HFFc6 (cell line): ENCODE measurements at regions not wholly inside any gene's neighbourhood (a gene's known extent, or its start where the extent isn't known, plus 50 kb on each side); places are given as distances from the start of the nearest gene placed in this dataset.

Source experiments
- DNase-seq: peaks from one replicate; pipeline ENCODE4 v3.0.0-alpha.2; 2018
- H3K27ac Mint-ChIP-seq: 2 replicates; pipeline ENCODE4 v1.8.0; 2020; ENCODE audit warnings: mild to moderate bottlenecking, mixed read lengths
- H3K27me3 Mint-ChIP-seq: 2 replicates; pipeline ENCODE4 v1.8.0; 2021; ENCODE audit warnings: mild to moderate bottlenecking, moderate library complexity, mixed read lengths; ENCODE audit not compliant: insufficient read depth
- H3K36me3 Mint-ChIP-seq: 2 replicates; pipeline ENCODE4 v1.8.0; 2021; ENCODE audit warnings: low read depth, mixed read lengths
- H3K4me1 Mint-ChIP-seq: 2 replicates; pipeline ENCODE4 v1.8.0; 2020; ENCODE audit warnings: low read depth, mixed read lengths
- H3K4me3 Mint-ChIP-seq: 2 replicates; pipeline ENCODE4 v1.8.0; 2020; ENCODE audit warnings: mild to moderate bottlenecking, moderate library complexity, mixed read lengths
- H3K9me3 Mint-ChIP-seq: 2 replicates; pipeline ENCODE4 v1.8.0; 2020; ENCODE audit warnings: mild to moderate bottlenecking, mixed read lengths
- CTCF ChIP-seq: fragments of 200-600 bp; sonication (generic); IDR thresholded peaks from 2 replicates; pipeline ENCODE4 v1.5.0; 2021; ENCODE audit warnings: antibody characterized with exemption, mild to moderate bottlenecking

DNA sequence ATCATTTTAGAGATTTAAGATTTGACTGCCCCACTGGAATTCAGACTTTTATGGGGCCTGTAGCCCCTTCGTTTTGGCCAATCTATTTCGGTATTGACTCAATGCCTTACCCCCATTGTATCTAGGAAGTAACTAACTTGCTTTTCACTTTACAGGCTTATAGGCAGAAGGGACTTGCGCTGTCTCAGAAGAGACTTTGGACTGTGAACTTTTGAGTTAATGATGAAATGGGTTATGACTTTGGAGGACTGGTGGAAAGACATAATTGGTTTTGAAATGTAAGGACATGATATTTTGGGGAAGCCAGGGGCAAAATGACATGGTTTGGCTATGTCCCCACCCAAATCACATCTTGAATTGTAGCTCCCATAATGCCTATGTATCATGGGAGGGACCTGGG is 463.0 kb upstream of the KLHL1 start:
- Mint-ChIP-seq H3K27me3 (no peaks in the 10 kb centered on the region), H3K36me3 (no peaks in the 10 kb centered on the region), H3K27ac (no peak overlapping the region), H3K4me1 (no peaks in the 10 kb centered on the region), H3K9me3 (peaks cover 13% of the 10 kb centered on the region), H3K4me3 (no peak overlapping the region)
- no peak for TF ChIP-seq CTCF
- DNase-seq = no peak

GRCh38 chr13:70568571-70568970 is 460.3 kb upstream of the KLHL1 start:
- peaks cover 8% of the 10 kb centered on the region for H3K9me3 Mint-ChIP-seq
- DNase-seq = peak; percentile 39
- no peaks in the 10 kb centered on the region for H3K4me1 Mint-ChIP-seq
- no peak overlapping the region for H3K27ac Mint-ChIP-seq
- H3K27me3 Mint-ChIP-seq = no peaks in the 10 kb centered on the region
- no peaks in the 10 kb centered on the region for H3K36me3 Mint-ChIP-seq
- H3K4me3 Mint-ChIP-seq = no peak overlapping the region
- TF ChIP-seq CTCF = peak; percentile 83

DNA sequence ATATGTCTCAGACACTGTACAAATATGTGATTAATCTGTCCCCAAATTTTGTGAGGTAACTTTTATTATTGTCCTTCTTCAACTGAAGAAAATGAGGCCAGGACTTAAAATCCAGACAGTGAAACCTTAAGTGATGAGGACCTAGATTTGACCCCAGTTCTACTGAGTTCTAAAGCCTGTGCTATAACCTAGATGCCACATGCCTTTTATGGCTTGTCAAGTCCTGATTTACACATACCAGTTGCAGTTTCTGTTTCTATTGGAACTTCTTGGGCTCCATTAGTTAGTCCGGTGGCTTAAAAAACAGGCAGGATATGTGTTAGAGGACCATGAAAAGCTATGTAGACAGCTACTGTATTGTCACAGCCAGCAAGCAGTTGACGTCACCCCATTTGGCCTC is 436.5 kb upstream of the KLHL1 start:
- TF ChIP-seq CTCF = no peak
- H3K4me1 Mint-ChIP-seq = no peaks in the 10 kb centered on the region
- H3K27me3 Mint-ChIP-seq = no peaks in the 10 kb centered on the region
- H3K36me3 Mint-ChIP-seq = no peaks in the 10 kb centered on the region; the same call in 1 of the 2 replicates
- no peak overlapping the region for H3K27ac Mint-ChIP-seq
- H3K9me3 Mint-ChIP-seq = peaks cover 26% of the 10 kb centered on the region
- DNase-seq = no peak
- no peak overlapping the region for H3K4me3 Mint-ChIP-seq

DNA sequence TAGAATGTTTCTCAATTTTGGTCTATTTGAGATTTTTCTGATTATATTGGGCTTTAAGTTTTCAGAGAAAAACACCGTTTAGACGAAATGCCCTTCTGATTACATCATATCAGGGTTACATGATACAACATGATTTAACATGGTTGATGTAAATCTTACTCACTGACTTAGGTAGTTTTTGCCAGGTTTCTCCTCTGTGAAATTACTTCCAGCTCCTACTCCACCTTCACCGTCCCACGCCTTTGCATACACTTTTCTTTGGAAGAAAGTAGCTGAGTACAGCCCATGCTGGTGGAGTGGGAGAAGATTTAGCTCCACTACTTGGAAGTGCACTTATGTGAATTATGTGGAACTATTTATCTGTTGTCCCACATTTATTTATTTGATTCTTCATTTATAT is 433.2 kb upstream of the KLHL1 start:
- H3K36me3 Mint-ChIP-seq = no peaks in the 10 kb centered on the region; the same call in 1 of the 2 replicates
- H3K9me3 Mint-ChIP-seq = peaks cover 36% of the 10 kb centered on the region
- DNase-seq = no peak
- H3K4me1 Mint-ChIP-seq = no peaks in the 10 kb centered on the region
- no peaks in the 10 kb centered on the region for H3K27me3 Mint-ChIP-seq
- no peak for TF ChIP-seq CTCF
- no peak overlapping the region for H3K27ac Mint-ChIP-seq
- no peak overlapping the region for H3K4me3 Mint-ChIP-seq

DNA sequence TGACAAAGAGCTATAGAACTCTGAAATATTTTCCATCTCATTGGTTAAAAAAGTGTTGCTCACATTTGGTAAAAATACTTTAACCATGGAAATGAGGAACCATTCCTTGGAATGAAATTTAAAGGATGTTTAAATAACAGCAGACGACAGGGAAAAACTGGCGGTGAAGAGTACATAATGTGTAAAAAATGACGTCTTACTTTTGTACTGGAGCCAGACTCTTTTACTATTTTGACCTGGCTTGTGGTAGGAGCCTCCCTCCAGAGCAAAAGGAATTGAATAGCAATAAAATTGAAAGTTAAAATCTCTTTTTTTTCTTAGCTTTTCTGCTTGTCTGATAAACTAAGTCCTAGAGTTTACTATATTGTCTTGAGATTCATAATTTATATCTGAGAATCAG is 426.2 kb upstream of the KLHL1 start:
- no peak overlapping the region for H3K27ac Mint-ChIP-seq
- no peak for DNase-seq

More for the DNA sequence above, 426.2 kb upstream of the KLHL1 start:
- Mint-ChIP-seq H3K9me3 (peaks cover 20% of the 10 kb centered on the region), H3K27me3 (no peaks in the 10 kb centered on the region; the same call in 1 of the 2 replicates), H3K36me3 (no peaks in the 10 kb centered on the region), H3K4me3 (no peak overlapping the region), H3K4me1 (no peaks in the 10 kb centered on the region)
- no peak for TF ChIP-seq CTCF
